Neural cell (in vitro differentiated cells): ENCODE measurements at regions not wholly inside any gene's neighbourhood (a gene's known extent, or its start where the extent isn't known, plus 50 kb on each side); places are given as distances from the start of the nearest gene placed in this dataset.

Source experiments
- CTCF ChIP-seq: fragments of 450-650 bp; IDR thresholded peaks from 2 replicates; pipeline ENCODE4 v1.5.1; 2014; ENCODE audit warnings: antibody characterized with exemption, mild to moderate bottlenecking, moderate library complexity; ENCODE audit not compliant: poor library complexity, severe bottlenecking
- EP300 ChIP-seq: fragments of 450-650 bp; conservative IDR thresholded peaks from 2 replicates; pipeline ENCODE4 v1.6.1; 2014; ENCODE audit warnings: antibody characterized with exemption, mild to moderate bottlenecking, moderate library complexity; ENCODE audit not compliant: poor library complexity, severe bottlenecking
- EZH2 ChIP-seq: fragments of 200-600, 300-800 bp; shearing (Covaris generic), sonication (generic); IDR thresholded peaks from 2 replicates; pipeline ENCODE4 v1.6.1; 2014; ENCODE audit warnings: antibody characterized with exemption, low read length, borderline replicate concordance, mild to moderate bottlenecking; ENCODE audit not compliant: insufficient read depth, poor library complexity, severe bottlenecking
- POLR2AphosphoS5 ChIP-seq: IDR thresholded peaks from 2 replicates; pipeline ENCODE4 v1.6.1; 2012
- REST ChIP-seq: IDR thresholded peaks from 2 replicates; pipeline ENCODE4 v1.6.1; 2012; ENCODE audit warnings: borderline replicate concordance

- TF ChIP-seq EZH2: no peak
- TF ChIP-seq POLR2AphosphoS5: no peak
- TF ChIP-seq CTCF: no peak
- no peak for TF ChIP-seq EP300
- TF ChIP-seq REST: no peak
Measured at GRCh38 chr15:95601525-95601924, 729.0 kb upstream of the NR2F2 start.
